Activated CD8-positive, alpha-beta memory T cell treated with anti-CD3 and anti-CD28 coated beads for 36 hours (primary cell): ENCODE measurements at regions not wholly inside any gene's neighbourhood (a gene's known extent, or its start where the extent isn't known, plus 50 kb on each side); places are given as distances from the start of the nearest gene placed in this dataset.

Source experiments
- CTCF ChIA-PET: fragments of 350-600 bp; sonication (Branson Sonifier 250); formaldehyde crosslinking; loops from one replicate; lab custom pipeline; 2021; ENCODE audit warnings: antibody characterized with exemption; lab: Charles Lee
- POLR2A ChIA-PET: fragments of 350-600 bp; sonication (Branson Sonifier 250); formaldehyde crosslinking; loops from one replicate; lab custom pipeline; 2021; ENCODE audit warnings: antibody characterized with exemption; lab: Charles Lee

DNA sequence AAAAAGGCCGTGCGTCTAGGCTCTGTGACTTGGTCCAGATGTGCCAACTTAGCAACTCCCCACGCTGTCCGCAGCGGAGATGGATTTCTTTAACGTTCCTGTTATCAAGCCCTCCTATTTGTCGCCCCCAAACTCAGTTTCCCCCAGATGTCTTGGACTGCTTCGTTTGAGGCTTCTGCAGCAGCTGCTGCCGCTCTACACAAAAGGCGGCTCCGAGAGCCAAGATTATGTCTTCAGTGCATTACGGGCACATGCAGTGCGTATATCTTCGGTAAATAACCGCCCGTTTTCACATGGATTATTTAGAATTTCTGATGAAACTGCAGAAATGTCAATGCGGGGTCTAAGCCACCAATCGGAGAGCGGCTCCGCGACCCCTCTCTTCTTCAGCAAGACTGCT is 240.6 kb upstream of the ZFHX3 start:
- CTCF ChIA-PET, result no interaction called here
- POLR2A ChIA-PET, result no interaction called here

DNA sequence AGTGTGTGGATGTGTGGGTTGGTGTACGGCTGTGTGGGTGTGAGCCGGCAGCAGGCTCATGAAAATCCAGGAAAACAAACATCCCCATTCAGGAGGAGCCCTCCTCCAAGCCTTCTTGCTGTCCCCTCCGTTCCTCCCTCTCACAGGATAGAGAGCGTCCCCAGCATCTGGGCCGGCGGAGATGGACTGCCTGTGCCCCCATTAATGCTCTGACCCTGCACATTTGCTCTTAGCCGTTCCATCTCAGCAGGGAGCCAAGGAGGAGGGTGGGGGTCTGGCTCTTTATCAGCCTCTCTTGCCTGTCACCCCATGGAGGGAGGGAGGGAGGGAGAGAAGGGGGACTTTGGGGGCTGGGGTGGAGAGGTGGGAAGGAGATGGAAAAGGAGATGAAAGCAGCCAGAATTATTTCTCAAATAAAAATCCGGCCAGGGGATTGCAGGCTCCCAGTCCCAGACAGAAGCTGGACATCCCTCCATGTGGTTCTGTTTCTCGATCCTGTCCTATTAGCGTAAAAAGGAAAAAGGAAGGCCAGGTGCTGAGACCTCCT is 240.0 kb upstream of the ZFHX3 start:
- POLR2A ChIA-PET, result no interaction called here
- CTCF ChIA-PET, result no interaction called here

DNA sequence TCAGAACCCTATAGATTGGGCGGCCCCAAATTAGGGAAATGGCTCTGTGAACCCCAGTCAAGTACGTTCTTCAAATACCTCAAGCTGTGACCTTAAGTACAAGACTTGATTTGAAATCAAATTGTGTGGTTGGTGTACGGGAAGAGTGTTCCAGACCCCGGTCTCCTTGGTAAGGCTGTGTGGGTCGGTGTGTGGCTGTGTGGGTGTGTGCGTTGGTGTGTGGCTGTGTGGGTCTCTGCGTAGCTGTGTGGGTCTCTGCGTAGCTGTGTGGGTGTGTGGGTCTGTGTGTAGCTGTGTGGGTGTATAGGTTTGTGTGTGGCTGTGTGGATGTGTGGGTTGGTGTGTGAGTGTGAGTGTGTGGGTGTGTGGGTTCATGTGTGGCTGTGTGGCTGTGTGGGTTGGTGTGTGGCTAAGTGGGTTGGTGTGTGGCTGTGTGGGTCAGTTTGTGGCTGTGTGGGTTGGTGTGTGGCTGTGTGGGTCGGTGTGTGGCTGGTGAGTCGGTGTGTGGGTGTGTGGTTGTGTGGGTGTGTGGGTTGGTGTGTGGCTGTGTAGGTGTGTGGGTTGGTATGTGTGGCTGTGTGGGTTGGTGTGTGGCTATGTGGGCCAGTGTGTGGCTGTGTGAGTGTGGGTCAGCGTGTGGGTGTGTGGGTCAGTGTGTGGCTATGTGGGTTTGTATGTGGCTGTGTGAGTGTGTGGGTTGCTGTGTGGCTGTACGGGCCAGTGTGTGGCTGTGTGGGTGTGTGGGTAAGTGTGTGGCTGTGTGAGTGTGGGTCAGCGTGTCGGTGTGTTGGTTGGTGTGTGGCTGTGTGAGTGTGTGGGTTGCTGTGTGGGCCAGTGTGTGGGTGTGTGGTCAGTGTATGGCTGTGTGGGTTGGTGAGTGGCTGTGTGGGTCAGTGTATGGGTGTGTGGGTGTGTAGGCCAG is 238.7 kb upstream of the ZFHX3 start:
- POLR2A ChIA-PET, result no interaction called here
- CTCF ChIA-PET, result no interaction called here

DNA sequence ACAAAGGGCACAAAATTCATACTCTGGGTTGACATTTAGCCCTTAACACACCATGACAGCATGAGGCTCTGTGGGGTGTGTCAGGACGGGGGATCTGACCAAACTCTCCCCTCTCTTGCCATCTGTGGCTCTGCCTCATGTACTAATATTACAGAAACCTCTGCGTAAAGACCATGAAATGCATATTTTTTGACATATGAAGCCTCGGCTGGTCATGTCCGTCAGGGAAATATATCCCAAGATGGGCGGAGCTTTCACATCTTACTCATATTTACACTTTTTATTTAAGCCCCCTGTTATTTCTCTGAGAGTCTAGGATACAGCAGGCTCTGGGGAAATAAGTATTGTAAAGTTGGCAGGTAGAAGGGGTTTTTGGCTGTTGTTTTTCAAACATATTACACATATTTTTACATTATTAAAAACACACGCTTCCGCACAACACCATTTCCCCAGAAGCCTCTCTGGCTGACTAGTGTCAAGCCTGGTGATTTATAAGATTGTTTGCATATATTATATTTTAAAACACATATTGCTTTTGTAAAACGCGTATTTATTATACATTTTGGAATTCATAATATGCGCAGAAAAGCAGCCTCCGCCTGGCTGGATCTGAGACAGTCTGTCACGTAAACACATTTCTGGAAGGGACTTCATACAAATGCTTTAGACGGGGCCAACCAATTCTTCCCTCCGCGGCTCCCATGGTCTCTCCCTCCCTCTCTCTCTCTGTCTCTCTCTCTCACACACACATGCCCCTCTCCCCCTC is 237.7 kb upstream of the ZFHX3 start:
- ChIA-PET POLR2A (no interaction called here), CTCF (no interaction called here)

DNA sequence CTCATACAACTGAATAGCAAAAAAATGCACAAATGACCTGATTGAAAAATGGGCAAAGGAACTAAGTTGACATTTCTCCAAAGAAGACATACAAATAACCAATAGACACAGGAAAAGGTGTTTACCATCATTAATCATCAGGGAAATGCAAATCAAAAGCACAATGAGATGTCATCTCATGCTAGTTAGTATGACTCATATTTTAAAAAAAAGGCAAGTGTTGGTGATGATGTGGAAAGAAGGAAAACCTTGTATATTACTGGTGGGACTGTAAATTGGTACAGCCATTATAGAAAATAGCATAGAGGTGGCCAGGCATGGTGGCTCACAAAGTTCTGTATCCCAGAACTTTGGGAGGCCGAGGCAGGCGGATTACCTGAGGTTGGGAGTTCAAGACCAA is 232.5 kb upstream of the ZFHX3 start:
- CTCF ChIA-PET, result no interaction called here
- POLR2A ChIA-PET, result no interaction called here

DNA sequence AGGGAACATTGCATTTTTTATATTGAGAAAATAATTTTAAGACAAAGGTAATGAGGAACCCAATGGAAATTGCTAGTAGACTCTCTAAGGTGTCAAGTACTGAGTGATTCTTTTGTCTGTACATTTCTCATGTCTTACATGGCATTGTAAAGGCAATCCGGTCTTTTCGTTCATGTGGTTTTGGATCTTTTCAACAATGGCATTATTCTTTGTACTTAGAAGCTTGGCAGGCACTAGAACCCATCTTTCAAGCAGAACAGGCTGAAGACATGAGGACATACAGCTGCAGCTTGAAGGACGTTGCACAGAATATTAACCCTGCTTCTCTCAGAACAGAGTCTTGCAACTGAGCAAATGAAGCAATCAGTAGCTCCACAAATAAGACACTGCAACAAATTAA is 231.5 kb upstream of the ZFHX3 start:
- ChIA-PET CTCF (no interaction called here), POLR2A (no interaction called here)

DNA sequence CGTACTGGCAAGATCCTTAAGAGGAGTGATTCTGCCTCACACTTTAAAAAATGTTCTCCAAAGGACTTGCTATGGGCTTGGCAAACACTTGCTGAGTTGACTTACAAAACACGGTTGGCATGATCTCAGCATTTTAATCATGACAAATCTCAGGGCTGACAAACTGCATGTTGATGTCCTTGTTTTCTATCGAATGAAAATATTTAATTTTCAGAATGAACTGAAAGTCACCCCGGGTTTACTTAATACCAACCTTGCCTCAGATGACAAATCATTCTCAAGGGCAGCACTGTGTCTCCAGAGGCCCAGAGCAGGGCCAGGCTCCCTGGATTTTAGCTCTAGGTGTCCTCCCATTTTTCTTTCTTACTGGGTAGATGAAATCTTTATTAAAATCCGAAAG is 229.1 kb upstream of the ZFHX3 start:
- ChIA-PET CTCF (no interaction called here), POLR2A (no interaction called here)

DNA sequence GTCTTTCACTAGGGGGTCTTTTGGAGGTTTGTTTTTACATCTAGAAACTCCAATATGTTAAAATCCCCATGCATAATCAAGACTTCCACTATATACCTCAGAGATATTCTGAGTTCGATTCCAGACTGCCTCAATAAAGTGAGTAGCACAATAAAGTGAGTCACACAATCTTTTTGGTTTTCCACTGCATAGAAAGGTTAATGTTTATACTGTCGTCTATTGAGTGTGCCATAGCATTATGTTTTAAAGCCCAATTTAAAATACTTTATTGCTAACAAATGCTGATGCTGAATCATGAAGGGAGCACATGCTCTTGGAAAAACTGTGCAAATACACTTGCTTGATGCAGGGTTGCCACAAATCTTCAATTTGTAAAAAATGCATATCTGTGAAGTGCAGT is 227.5 kb upstream of the ZFHX3 start:
- ChIA-PET POLR2A (no interaction called here), CTCF (no interaction called here)

DNA sequence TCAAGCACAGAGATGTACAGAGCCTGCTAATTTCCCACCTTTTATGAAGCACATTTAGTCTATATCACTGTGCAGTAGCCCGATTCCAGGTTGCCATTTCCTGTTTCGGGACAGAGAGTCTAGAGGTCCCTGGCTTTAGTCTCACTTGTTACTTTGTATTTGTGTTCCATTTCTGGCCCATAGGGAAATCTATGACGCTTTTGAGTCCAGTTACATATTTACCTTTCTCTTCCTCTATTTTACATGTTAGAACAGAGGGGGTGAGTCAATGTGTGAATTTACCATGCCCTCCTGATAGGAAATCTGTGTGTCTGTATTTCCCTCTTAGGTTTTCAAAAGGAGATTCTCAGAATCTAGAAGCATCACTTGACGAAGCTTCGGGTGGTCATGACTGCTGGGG is 227.1 kb upstream of the ZFHX3 start:
- ChIA-PET POLR2A (no interaction called here), CTCF (no interaction called here)

DNA sequence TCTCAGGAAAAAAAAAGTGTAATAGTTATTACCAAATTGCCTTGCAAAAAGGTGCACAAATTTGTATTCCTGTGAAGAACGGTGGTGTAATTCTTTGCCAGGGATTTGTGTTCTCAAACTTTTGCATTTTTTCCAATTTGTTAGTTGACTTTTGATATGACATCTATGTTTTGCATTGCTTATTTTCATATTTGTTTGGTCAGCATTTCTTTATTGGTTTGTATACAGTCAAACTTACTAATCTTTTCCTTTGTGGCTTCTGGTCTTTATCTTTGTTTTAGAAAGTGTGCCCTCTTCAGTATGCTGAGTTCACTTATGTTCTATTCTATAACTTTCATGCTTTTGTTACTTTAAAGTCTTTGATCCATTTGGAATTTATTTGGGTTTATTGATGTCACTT is 226.2 kb upstream of the ZFHX3 start:
- CTCF ChIA-PET, result no interaction called here
- POLR2A ChIA-PET, result no interaction called here

DNA sequence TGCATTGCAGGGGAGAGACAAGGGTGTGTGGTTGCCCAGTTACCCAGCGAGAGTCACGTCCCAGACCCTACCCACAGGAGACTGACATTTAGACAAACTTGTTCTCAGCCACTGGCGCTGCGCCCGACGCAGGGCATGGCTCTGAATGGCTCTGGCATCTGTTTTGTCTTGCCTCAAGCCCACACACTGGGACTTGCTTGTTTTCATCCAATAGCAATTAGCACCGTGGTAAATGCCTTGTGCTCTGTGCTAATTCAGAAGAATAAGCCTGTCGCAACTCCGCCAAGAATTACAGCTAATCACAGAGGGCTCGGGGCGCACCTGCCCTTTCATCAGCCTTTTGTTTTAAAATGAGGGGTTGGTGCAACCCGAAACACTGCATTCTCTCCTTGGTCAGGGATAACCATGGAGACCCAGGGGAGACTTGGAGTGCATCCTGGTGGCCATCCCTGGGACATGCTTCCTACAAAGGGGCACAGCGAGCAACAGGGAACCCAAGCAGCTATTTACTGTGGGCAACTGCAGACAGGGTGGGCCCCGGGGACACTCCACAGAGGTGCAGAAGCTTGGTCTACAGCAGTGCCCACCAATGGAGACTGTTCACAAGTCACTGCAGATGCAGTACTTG is 220.6 kb upstream of the ZFHX3 start:
- POLR2A ChIA-PET, result no interaction called here
- CTCF ChIA-PET, result no interaction called here

DNA sequence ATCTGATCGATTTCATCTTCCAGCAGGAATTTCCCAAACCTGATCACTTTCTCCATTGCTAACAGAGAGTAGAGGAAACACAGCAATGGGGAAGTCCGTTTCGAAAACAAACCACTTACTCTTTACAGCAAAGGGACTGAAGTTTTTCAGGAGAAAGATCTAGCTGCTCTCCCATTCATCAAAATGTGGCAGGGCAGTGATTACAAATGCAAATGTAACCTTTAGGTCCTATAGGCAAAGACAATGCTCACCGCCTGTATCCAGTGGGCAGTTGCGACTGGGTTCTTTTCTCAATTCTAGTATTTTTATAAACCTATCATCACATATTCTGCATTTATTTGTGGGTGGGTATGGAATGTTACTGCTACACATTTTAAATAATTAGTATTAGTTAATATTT is 218.0 kb upstream of the ZFHX3 start:
- ChIA-PET CTCF (no interaction called here), POLR2A (no interaction called here)

DNA sequence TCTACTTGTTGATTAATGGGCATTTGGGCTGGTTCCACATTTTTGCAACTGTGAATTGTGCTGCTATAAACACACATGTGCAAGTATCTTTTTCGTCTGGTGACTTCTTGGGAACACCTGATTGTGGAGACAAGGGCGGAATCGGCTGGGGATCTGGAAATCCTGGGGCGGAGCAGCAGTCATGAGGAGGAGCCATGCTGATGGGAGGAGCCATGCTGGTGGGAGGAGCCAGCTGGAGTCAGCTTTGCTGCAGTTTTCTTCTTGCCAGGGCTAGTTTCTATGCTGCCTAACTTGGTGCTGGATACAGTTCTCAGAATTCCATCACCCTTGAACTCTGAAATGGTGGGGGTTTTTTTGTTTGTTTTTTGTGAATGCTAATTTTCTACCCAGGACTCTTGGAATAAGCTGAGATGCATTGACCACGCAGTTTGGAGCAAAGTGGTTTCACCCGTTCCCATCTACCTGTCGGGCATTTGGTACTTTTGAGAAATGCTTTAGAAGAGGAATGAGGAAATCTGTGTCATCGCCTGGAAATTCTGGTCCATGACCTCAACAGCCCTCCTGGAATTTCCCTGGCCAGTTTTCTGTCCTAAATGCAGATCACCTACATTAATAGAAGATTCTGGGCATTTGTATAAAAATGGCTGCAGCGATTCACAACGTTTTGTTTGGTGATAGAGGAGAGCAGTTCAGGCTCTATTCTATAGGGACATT is 217.4 kb upstream of the ZFHX3 start:
- POLR2A ChIA-PET, result no interaction called here
- CTCF ChIA-PET, result no interaction called here

DNA sequence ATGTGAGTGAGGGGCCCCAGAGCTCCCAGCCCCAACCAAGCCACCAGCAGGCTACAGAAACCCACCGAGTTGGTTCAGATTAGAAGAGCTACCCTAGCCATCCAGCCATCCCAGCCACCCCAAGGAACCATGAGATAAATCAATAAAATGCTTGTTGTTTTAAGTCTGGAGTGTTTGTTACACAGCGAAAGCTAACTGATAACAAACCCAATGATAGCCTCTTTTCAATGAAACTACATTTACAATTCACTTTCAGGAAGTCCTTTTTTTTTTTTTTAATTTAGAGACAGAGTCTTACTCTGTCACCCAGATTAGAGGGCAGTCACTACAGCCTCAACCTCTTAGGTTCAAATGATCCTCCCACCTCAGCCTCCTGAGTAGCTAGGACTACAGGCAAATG is 215.0 kb upstream of the ZFHX3 start:
- CTCF ChIA-PET, result no interaction called here
- POLR2A ChIA-PET, result no interaction called here

DNA sequence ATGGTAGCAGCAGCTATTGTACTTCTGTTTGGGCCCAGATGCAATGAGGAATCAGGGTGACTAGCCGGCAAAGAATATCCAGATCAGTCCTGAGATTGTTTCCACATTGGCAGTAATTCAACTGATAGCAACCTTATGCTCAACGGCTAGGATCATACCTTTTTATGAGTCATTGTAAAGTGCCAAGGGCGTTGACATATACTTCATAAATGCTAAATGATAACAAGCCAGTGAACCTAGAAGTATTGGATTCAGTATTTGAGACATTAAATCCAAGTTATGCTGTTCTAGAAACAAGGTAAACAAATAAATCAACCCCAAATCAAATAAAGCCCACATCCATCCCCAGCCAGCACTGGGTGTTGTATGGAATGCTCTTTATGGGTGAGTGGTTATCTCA is 207.1 kb upstream of the ZFHX3 start:
- POLR2A ChIA-PET, result no interaction called here
- CTCF ChIA-PET, result no interaction called here

DNA sequence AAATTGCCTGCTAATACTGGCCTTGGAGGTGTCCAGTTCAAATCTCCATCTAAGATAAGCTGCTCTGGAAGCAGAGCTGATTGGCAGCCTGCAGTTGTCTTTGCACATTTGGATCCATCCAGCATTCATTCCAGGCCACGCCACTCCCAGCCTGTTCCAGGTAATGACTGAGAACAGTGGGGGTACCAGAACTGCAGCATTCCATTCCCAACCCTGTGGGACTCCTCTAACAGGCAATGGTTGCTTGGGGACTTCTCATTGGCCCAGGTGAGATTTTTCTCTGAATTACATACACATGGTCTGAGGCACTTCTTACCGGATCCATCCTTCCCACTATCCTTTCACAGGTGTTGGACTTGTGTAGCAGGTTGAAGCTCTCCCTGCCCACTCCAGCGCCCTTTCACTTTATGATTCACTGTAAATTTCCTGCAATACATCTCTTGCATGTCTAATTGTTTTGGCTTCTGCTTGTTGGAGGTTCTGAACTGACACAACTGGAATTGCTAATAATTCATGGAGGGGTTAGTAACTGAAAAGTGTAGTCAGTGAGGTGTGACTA is 206.1 kb upstream of the ZFHX3 start:
- POLR2A ChIA-PET, result no interaction called here
- CTCF ChIA-PET, result no interaction called here

DNA sequence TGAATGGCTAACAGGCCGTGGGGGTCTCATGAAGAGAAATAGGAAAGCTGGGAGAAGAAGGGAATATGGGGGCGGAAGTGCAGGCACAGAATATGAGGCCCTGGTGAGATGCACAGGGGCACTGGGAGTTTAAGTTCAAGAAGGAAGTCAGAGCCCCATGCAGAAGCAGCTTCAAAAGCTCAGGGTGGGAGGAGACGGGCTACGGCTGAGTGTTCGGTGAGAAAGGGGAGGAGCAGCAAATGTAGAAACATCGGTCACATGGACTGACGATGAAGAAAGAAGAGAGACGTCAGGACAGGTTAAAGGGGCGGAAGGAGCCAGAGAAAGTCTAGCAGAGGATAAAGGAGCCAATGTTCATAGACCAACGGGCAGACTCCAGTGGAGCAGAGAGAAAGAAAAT is 204.5 kb upstream of the ZFHX3 start:
- CTCF ChIA-PET, result no interaction called here
- POLR2A ChIA-PET, result no interaction called here

DNA sequence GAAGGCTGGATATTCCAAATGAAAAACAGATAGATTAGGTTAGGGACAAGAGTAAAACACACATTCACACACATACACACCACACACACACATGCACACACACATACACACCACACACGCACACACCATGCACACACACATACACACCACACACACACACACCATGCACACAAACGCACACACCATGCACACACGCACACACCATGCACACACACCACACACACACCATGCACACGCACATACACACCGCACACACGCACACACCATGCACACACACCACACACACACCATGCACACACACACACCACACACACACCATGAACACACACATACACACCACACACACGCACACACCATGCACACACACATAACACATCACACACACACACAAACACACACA is 203.7 kb upstream of the ZFHX3 start:
- ChIA-PET CTCF (no interaction called here), POLR2A (no interaction called here)

DNA sequence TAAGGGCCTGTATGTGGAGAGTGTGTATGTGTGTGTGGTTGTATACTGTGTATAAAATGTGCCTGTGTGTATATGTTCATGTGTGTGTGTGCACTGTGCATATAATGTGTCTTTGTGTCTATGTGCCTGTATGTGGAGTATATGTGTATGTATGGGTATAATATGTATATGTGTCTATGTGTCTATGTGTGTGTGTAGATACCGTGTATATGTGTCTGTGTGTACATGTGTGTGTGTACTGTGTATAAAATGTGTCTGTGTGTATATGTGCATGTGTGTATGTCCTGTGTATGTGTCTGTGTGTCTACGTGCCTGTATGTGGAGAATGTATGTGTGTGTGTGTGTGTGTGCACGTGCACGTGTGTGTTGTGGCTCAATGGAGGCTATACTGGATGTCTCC is 200.4 kb upstream of the ZFHX3 start:
- CTCF ChIA-PET, result no interaction called here
- POLR2A ChIA-PET, result no interaction called here

DNA sequence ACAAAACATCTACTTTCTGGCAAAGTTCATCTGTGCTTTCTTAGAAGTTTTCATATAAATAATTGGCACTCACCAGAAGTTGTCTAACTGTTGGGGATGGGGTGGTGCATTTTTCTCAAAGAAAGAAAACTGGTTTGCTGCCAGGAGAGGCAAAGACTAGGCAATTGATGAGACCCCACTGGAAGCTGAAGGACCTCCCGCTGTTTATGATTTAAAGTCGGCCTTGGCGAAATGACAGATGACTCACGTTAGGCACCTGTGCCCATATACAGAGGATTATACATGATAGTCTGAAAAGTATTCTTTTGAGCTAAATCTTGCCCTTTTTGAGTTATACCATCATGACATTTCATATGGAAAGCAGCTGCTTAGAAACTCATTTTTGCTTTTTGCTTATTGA is 193.0 kb upstream of the ZFHX3 start:
- ChIA-PET POLR2A (no interaction called here), CTCF (no interaction called here)
